GM12878 (cell line): ENCODE measurements at regions not wholly inside any gene's neighbourhood (a gene's known extent, or its start where the extent isn't known, plus 50 kb on each side); places are given as distances from the start of the nearest gene placed in this dataset.

Experiments
- ATAC-seq: fragments of 200-7000 bp; cut with Tn5 transposase; 3 replicates; pipeline ENCODE4 v1.9.1; 2020; ENCODE audit warnings: mild to moderate bottlenecking, moderate library complexity
- BruUV-seq: library from RNA; stranded (reverse); fragments of 400-500 nt; replicated peaks from 2 replicates; lab custom pipeline; 2021; lab: Mats Ljungman, UMichigan
- CTCF ChIA-PET: fragments of 300-600 bp; sonication (Branson Sonifier 250); formaldehyde crosslinking; extraction: SDS; loops from one replicate; lab custom pipeline; 2021; ENCODE audit warnings: inconsistent platforms; lab: Yijun Ruan, JAX
- POLR2A ChIA-PET: fragments of 350-600 bp; formaldehyde crosslinking; extraction: SDS; loops from one replicate; lab custom pipeline; 2021; ENCODE audit warnings: inconsistent platforms; lab: Charles Lee
- RAD21 ChIA-PET: fragments of 300-600 bp; sonication (Branson Sonifier 250); formaldehyde crosslinking; loops from one replicate; lab custom pipeline; 2023; ENCODE audit warnings: antibody characterized with exemption; ENCODE audit not compliant: unreplicated experiment; lab: Charles Lee
- SMC1A ChIA-PET: fragments of 300-600 bp; sonication (Branson Sonifier 250); formaldehyde crosslinking; loops from one replicate; lab custom pipeline; 2023; ENCODE audit not compliant: unreplicated experiment, uncharacterized antibody; lab: Charles Lee
- DNase-seq: peaks from one replicate; pipeline ENCODE4 v3.0.0-alpha.2; 2011; ENCODE audit warnings: low read depth, low spot score
- FAIRE-seq: peaks from 3 replicates; lab custom pipeline; 2011; peaks lifted over from hg19 to GRCh38; lab: Jason Lieb, UNC
- H2AFZ ChIP-seq: 2 replicates; pipeline ENCODE4 v1.6.0; 2011; ENCODE audit warnings: low read depth, low read length, control low read depth; ENCODE audit not compliant: control insufficient read depth
- H3K27ac ChIP-seq: 2 replicates; pipeline ENCODE4 v1.5.1; 2011; ENCODE audit warnings: control low read depth; ENCODE audit not compliant: control insufficient read depth, insufficient read depth
- H3K27me3 ChIP-seq, 2 experiments: replicated peaks in 1 of 2; 2 replicates each; pipeline versions ENCODE4 v1.6.0 to v1.6.1; 2011; ENCODE audit warnings: low read length in 1 of 2; ENCODE audit not compliant: control insufficient read depth in 2 of 2, insufficient read depth in 2 of 2
- H3K36me3 ChIP-seq, 2 experiments: 2 replicates each; pipeline ENCODE4 v1.5.1; 2011; ENCODE audit warnings: low read length in 1 of 2; ENCODE audit not compliant: control insufficient read depth in 2 of 2, insufficient read depth in 2 of 2
- H3K4me1 ChIP-seq: 2 replicates; pipeline ENCODE4 v1.6.1; 2011; ENCODE audit warnings: mild to moderate bottlenecking, low read length, moderate library complexity, mixed read lengths; ENCODE audit not compliant: control insufficient read depth, insufficient read depth
- H3K4me2 ChIP-seq: 2 replicates; pipeline ENCODE4 v1.6.0; 2011; ENCODE audit warnings: control low read depth; ENCODE audit not compliant: control insufficient read depth, insufficient read depth
- H3K4me3 ChIP-seq: fragments of 200-600 bp; sonication (generic); 2 replicates; pipeline ENCODE4 v1.5.1; 2016
- H3K79me2 ChIP-seq: 2 replicates; pipeline ENCODE4 v1.6.0; 2011; ENCODE audit warnings: low read length; ENCODE audit not compliant: control insufficient read depth, insufficient read depth
- H3K9ac ChIP-seq: 2 replicates; pipeline ENCODE4 v1.8.0; 2011; ENCODE audit warnings: low read length, control low read depth, mixed read lengths; ENCODE audit not compliant: control insufficient read depth, insufficient read depth
- H3K9me3 ChIP-seq: replicated peaks from 3 replicates; pipeline ENCODE4 v1.5.1; 2011; ENCODE audit warnings: mild to moderate bottlenecking, low read length; ENCODE audit not compliant: control insufficient read depth, insufficient read depth
- H4K20me1 ChIP-seq: 2 replicates; pipeline ENCODE4 v1.6.0; 2011; ENCODE audit not compliant: control insufficient read depth, insufficient read depth
- CHD2 ChIP-seq: IDR thresholded peaks from 2 replicates; pipeline ENCODE4 v1.6.1; 2011; ENCODE audit warnings: low read depth, low read length, improper control_type of control experiment, borderline replicate concordance
- RBBP5 ChIP-seq: fragments of 200-600 bp; sonication (generic); conservative IDR thresholded peaks from 2 replicates; pipeline ENCODE4 v1.6.1; 2016
- RELA ChIP-seq: fragments of 450-650 bp; IDR thresholded peaks from 2 replicates; pipeline ENCODE4 v1.8.0; 2014; ENCODE audit warnings: borderline replicate concordance; ENCODE audit not compliant: partially characterized antibody
- SPI1 ChIP-seq: IDR thresholded peaks from 2 replicates; pipeline ENCODE4 v1.6.1; 2011; ENCODE audit warnings: low read depth, mild to moderate bottlenecking, low read length, moderate library complexity, borderline replicate concordance; ENCODE audit not compliant: insufficient read depth
- ZZZ3 ChIP-seq: IDR thresholded peaks from 2 replicates; pipeline ENCODE4 v1.6.1; 2011; ENCODE audit warnings: low read depth; ENCODE audit not compliant: control insufficient read depth, insufficient read length
- WGBS: methylation state at CpG from one replicate; pipeline ENCODE4 v1.1.6; 2016; ENCODE audit warnings: low lambda C conversion rate; ENCODE audit not compliant: insufficient replicate concordance, insufficient coverage; ENCODE audit errors: missing lambda C conversion rate; 5-methylcytosine and 5-hydroxymethylcytosine counted together
- in situ Hi-C: fragments of 300-500 bp; cut with MboI; formaldehyde crosslinking; loops from 9 replicates; pipeline ENCODE4 v1.14.3; 2018; ENCODE audit warnings: mixed read lengths
- intact Hi-C: fragments of 100-400 bp; cut with micrococcal nuclease; formaldehyde crosslinking; loops from one replicate; pipeline ENCODE4 v1.14.2; 2022; ENCODE audit not compliant: unreplicated experiment
- TF ChIP-seq, protein P1 (sequence below): fragments of 450-650 bp; IDR thresholded peaks from 2 replicates; pipeline ENCODE4 v1.6.1; 2018; ENCODE audit warnings: mild to moderate bottlenecking, low read depth, moderate library complexity; ENCODE audit not compliant: partially characterized antibody

DNA sequence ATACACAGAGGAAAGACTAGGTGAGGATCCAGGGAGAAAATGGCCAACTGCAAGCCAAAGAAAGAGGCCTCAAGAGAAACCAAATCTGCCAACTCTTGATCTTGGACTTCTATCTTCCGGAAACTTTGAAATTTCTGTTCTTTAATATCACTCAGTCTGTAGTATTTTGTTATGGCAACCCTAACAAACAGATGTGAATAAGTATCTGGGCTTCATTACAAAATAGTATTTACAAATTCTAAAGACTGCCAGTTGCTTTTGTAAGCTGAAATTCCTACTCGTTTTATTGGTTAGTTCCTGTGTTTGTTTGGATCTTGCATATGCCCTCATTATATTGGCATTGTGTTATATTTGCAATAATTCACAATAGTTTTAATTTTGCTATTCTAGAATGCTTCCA is 143.2 kb upstream of the USP15 start:
- H3K9ac ChIP-seq: no peak overlapping the region
- no peak overlapping the region for H3K4me2 ChIP-seq
- intact Hi-C loops: no loop called here
- BruUV-seq: no TSS peak
- no peak for FAIRE-seq
- no peaks in the 10 kb centered on the region for H3K36me3 ChIP-seq
- in situ Hi-C loops: no loop called here
- H3K4me3 ChIP-seq: no peak overlapping the region
- DNase-seq: no peak
- ChIA-PET RAD21 (no interaction called here), POLR2A (no interaction called here), SMC1A (no interaction called here), CTCF (no interaction called here)
- no peak overlapping the region for H2AFZ ChIP-seq
- H3K4me1 ChIP-seq: no peaks in the 10 kb centered on the region
- no peaks in the 10 kb centered on the region for H3K79me2 ChIP-seq
- no peak overlapping the region for H3K27ac ChIP-seq
- H3K27me3 ChIP-seq: no peaks in the 10 kb centered on the region
- ATAC-seq: no peak
- 43% methylated on average over 2 of the region's 2 CpGs for WGBS
- H4K20me1 ChIP-seq: no peaks in the 10 kb centered on the region
- TF ChIP-seq ZZZ3 (no peak), CHD2 (no peak), SPI1 (no peak), RELA (no peak), RBBP5 (no peak)
- TF ChIP-seq, protein P1, sequence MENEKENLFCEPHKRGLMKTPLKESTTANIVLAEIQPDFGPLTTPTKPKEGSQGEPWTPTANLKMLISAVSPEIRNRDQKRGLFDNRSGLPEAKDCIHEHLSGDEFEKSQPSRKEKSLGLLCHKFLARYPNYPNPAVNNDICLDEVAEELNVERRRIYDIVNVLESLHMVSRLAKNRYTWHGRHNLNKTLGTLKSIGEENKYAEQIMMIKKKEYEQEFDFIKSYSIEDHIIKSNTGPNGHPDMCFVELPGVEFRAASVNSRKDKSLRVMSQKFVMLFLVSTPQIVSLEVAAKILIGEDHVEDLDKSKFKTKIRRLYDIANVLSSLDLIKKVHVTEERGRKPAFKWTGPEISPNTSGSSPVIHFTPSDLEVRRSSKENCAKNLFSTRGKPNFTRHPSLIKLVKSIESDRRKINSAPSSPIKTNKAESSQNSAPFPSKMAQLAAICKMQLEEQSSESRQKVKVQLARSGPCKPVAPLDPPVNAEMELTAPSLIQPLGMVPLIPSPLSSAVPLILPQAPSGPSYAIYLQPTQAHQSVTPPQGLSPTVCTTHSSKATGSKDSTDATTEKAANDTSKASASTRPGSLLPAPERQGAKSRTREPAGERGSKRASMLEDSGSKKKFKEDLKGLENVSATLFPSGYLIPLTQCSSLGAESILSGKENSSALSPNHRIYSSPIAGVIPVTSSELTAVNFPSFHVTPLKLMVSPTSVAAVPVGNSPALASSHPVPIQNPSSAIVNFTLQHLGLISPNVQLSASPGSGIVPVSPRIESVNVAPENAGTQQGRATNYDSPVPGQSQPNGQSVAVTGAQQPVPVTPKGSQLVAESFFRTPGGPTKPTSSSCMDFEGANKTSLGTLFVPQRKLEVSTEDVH: no peak
- TF ChIP-seq, all 136 proteins: peak for 0
- H3K9me3 ChIP-seq: no peaks in the 10 kb centered on the region
